NOMO-1 treated with dmso at 0.1 percent for 144 hours (cell line): ENCODE measurements at regions not wholly inside any gene's neighbourhood (a gene's known extent, or its start where the extent isn't known, plus 50 kb on each side); places are given as distances from the start of the nearest gene placed in this dataset.

ENCODE experiments used
- DNase-seq: peaks from one replicate; lab custom pipeline; 2025; ENCODE audit not compliant: unreplicated experiment; lab: John Stamatoyannopoulos, UW

- DNase-seq, result no peak
Measured at GRCh38 chr11:19374151-19374569, 133.4 kb upstream of the E2F8 start.

DNA sequence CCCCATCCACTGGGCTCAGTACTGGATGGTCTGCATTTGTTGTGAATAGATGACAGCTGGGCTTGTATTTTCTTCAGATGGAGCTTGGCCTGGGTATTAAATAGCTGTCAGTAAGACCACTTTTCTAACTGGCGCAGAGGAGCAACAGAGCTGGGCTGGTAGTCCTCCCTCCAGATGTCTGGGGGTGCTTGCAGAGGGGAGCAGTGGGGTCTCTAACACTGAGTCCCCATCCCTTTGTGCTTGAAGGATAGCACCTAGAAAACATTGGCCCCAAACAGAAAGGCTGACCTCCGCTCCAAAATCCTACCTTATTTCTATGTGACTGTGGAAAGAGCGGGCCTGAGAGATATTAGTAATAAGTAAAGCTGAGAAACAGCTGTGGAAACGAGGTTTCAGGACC, 131.6 kb upstream of the E2F8 start:
- no peak for DNase-seq

- DNase-seq, result peak; percentile 21
Measured at GRCh38 chr11:19370100-19370861, 129.5 kb upstream of the E2F8 start.

DNA sequence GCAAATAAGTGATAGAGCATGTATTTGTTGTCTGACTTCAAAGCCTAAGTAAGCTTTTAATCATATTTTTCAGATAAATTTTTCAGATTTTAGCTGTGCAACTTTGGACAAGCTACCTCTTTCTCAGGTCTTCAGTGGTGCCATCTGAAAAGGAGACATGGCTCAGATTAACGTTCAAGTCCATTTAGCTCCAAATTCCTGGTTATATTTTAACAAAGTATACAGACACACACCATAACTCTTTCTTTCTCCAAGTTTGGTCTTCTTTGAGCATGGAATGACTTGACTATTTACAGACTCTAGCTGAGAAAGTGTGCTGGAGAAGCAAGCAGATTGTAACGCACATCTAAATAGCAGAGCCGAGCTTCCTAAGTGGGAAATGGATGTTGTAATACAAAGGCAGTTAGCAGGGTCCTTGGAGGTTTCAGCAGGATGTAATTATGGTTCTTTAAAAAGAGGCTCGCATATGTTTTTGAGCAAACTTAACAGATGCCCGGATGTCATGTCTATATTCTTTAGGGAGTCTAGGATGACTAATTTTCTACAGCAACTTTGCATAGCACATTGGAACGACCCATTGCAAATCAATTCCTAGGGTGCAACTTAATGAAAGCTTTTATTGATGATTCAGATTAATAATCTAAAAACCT, 128.1 kb upstream of the E2F8 start:
- DNase-seq, result peak; percentile 53

DNA sequence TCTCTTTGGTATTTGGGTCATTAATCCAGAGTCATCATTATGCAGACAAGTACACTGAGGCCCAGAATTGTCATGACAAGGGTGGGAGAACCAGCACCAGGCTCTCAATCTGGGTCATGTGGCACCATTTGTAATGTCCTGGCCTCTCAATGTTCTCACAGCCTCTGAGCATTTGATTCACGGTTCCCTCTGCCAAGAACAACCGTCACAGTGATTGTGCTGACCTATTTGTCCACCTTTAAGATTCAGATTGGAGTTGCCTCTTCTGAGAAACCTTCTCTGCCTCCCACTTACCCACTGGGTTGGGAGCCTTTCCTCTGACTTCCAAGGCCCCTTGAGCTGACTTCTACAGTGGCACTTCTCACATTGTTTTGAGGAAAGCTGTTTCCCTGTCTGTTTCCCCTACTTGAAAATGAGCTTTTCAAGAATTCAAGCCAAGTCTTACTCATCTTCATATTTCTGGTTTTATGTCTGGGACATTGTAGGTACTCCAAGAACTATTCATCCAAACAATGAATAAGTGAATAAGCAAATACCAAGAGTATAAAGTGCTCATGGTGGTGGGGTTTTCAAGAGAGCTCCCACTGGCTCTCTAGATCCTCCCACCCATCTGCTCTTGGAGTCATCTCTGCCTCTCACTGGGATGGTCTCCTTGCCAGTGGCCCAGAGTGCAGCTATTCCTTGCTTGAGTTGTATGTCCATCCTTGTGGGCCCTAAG, 126.4 kb upstream of the E2F8 start:
- DNase-seq, result no peak

DNA sequence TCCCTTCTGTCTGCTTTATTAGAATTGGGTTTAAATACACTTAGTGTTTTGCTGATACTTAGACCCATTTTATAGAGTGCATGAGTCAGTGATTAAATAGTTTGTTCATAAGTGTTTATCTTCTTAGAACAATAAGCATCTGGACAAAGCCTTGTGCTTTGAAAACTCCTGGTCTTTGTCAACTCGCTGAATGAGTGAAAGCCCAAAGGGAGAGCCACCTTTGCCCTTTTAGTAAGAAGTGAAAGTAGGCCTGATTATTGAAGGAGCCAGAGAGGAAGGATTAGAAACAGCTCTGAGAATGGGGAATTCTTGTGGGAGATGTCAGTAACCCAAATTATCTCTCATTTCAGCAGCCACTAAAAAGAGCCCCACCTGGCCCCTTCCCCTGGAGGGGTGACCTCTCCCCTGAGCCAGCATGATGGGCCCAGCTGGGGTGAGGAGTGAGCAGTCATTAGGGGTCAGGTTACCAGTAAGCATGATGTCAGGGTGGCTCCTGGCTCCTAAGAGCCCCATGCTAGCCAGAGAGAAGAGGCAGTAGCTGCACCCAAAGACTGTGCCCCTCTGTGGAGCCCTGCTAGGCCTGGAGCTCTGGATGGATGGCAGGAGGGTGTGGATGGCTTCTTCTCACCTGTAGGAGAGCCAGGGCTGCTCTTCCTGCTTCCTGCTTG, 125.1 kb upstream of the E2F8 start:
- DNase-seq, result no peak

GRCh38 chr11:19359221-19360000, 118.7 kb upstream of the E2F8 start:
- DNase-seq, result no peak

- DNase-seq, result no peak
Measured at GRCh38 chr11:19357943-19358342, 117.2 kb upstream of the E2F8 start.

GRCh38 chr11:19355601-19356000, 114.9 kb upstream of the E2F8 start:
- DNase-seq, result no peak

- no peak for DNase-seq
Measured at GRCh38 chr11:19353287-19353850, 112.6 kb upstream of the E2F8 start.

- DNase-seq, result no peak
Measured at GRCh38 chr11:19352771-19353160, 112.0 kb upstream of the E2F8 start.

- no peak for DNase-seq
Measured at GRCh38 chr11:19352072-19352770, 111.5 kb upstream of the E2F8 start.

GRCh38 chr11:19351426-19351825, 110.7 kb upstream of the E2F8 start:
- DNase-seq, result no peak

- no peak for DNase-seq
Measured at GRCh38 chr11:19350160-19350559, 109.4 kb upstream of the E2F8 start.

- no peak for DNase-seq
Measured at GRCh38 chr11:19349340-19350025, 108.7 kb upstream of the E2F8 start.

GRCh38 chr11:19347911-19348310, 107.2 kb upstream of the E2F8 start:
- DNase-seq, result no peak

DNA sequence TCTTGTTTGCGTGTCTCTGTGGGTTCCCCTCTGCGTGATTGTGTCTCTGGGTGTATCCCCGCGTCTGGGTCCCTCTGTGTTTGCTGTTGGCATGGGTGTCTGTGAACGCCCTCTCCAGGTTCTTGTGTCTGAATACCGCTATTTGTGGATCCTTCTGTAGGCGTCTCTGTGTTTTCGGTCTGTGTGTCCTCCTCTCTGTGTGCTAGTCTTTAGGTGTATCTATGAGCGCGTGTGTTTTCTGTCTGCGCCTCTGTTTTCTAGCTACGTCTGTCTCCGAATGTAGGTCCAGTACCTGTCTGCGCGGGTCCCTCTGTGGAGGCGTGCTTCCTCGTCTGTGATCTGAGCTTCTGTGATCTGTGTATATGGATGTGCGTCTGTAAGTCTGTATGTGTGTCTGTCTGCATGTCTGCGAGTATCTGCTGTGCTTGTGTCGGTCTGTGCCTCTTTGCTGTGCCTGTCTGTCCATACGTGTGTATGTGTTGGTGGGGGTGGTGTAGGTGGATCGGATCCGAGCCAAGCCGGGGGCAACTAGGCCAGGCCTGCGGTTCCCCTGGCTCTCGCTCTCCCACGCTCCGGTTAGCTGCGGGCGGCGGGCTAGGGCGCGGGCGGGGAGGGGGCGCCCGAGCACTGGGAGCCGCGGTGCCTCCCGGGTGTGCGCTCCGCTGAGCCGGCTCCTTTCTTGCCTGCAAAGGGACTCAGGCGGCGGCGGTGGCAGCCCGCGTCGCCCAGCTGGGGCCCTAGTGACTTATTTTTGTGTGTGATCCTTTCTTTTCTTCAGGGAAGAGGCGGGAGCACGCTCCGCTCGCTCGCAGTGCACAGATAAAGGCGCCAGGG, 105.3 kb upstream of the E2F8 start:
- no peak for DNase-seq

- no peak for DNase-seq
Measured at GRCh38 chr11:19345519-19345847, 104.7 kb upstream of the E2F8 start.
